GM23248 (cell line): ENCODE measurements at regions not wholly inside any gene's neighbourhood (a gene's known extent, or its start where the extent isn't known, plus 50 kb on each side); places are given as distances from the start of the nearest gene placed in this dataset.

Experiments
- EZH2 ChIP-seq: fragments of 200-600 bp; sonication (generic); IDR thresholded peaks from 2 replicates; pipeline ENCODE4 v1.6.1; 2018; ENCODE audit warnings: antibody characterized with exemption, mild to moderate bottlenecking; ENCODE audit not compliant: insufficient read depth, poor library complexity, severe bottlenecking
- EZH2phosphoT487 ChIP-seq: fragments of 200-600 bp; sonication (generic); IDR thresholded peaks from 2 replicates; pipeline ENCODE4 v1.6.1; 2018; ENCODE audit warnings: antibody characterized with exemption, moderate library complexity, mild to moderate bottlenecking, low read depth; ENCODE audit not compliant: insufficient read depth

GRCh38 chr9:85248514-85249312 is 493.0 kb downstream of the AGTPBP1 start:
- TF ChIP-seq EZH2phosphoT487 (no peak), EZH2 (no peak)
